ENCODE measurements at regions not wholly inside any gene's neighbourhood (a gene's known extent, or its start where the extent isn't known, plus 50 kb on each side); places are given as distances from the start of the nearest gene placed in this dataset.

DNA sequence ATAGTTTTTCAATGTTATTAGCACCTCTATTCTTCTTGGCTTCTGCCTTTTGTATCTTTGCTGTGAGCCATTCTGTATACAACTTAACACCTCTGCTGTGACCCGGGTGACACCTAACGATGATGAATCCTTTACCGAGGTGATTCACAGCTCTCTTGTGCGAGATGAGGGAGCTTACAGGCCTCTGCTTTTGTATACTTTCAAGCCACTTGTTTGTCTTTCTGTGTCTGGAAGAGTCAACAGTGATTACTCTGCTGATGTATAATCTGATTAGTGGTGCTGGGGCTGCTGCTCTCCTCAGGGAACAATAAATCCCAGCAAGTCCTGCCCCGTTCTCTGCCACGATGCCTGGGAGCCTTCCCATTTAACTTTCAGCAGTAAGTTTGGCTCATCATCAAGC lies 442.9 kb upstream of the SGCD start:
- CTCF ChIA-PET: no interaction called here
- H4K20me1 ChIP-seq (replicated peaks; ENCODE audit: control insufficient read depth, extremely low read depth, insufficient read depth, low read length): no peaks in the 10 kb centered on the region
- DNase-seq (ENCODE audit: low read depth, low spot score): no peak
- H3K9me1 ChIP-seq (replicated peaks; ENCODE audit: control insufficient read depth, extremely low read depth, insufficient read depth, low read length): no peaks in the 10 kb centered on the region
- no peaks in the 10 kb centered on the region for H3K36me3 ChIP-seq (ENCODE audit: control insufficient read depth in 2 of 2, extremely low read depth in 1 of 2, insufficient read depth in 2 of 2, low read length in 2 of 2)
- dilution Hi-C loops (cut with MboI; ENCODE audit: extremely low pct_ligation_motif_present, low sequenced_read_pairs) (no loop called here), intact Hi-C loops (cut with micrococcal nuclease) (no loop called here)
- POLR2A ChIA-PET: no interaction called here
- H2AFZ ChIP-seq (ENCODE audit: low read depth, low read length): no peak overlapping the region
- TF ChIP-seq FOS (IDR thresholded peaks at IDR 0.05; ENCODE audit: borderline replicate concordance, insufficient read depth, low read length): no peak
- TF ChIP-seq, protein P1, sequence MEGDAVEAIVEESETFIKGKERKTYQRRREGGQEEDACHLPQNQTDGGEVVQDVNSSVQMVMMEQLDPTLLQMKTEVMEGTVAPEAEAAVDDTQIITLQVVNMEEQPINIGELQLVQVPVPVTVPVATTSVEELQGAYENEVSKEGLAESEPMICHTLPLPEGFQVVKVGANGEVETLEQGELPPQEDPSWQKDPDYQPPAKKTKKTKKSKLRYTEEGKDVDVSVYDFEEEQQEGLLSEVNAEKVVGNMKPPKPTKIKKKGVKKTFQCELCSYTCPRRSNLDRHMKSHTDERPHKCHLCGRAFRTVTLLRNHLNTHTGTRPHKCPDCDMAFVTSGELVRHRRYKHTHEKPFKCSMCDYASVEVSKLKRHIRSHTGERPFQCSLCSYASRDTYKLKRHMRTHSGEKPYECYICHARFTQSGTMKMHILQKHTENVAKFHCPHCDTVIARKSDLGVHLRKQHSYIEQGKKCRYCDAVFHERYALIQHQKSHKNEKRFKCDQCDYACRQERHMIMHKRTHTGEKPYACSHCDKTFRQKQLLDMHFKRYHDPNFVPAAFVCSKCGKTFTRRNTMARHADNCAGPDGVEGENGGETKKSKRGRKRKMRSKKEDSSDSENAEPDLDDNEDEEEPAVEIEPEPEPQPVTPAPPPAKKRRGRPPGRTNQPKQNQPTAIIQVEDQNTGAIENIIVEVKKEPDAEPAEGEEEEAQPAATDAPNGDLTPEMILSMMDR (IDR thresholded peaks at IDR 0.05; ENCODE audit: extremely low read depth in 1 of 2, insufficient read depth in 1 of 2, low read depth in 1 of 2, low read length in 2 of 2): no peak
- H3K27me3 ChIP-seq (ENCODE audit: control insufficient read depth in 2 of 2, insufficient read depth in 2 of 2, low read length in 2 of 2): no peaks in the 10 kb centered on the region
- H3K4me3 ChIP-seq (replicated peaks in 1 of 3; ENCODE audit: insufficient read depth in 1 of 3, low read depth in 1 of 3, low read length in 3 of 3): no peak overlapping the region
- no peak overlapping the region for H3K9ac ChIP-seq (replicated peaks; ENCODE audit: extremely low read depth, insufficient read depth, low read length)
- H3K4me2 ChIP-seq (ENCODE audit: insufficient read depth, low read length): no peak overlapping the region
- H3K79me2 ChIP-seq (ENCODE audit: control insufficient read depth, insufficient read depth, low read length): no peaks in the 10 kb centered on the region
- BruUV-seq (replicated peaks): no TSS peak
- no peak for FAIRE-seq
- peaks cover 5% of the 10 kb centered on the region for H3K9me3 ChIP-seq (replicated peaks; ENCODE audit: control insufficient read depth, insufficient read depth, low read length)
- H3K27ac ChIP-seq (ENCODE audit: insufficient read depth, low read depth, low read length): no peak overlapping the region
- H3K4me1 ChIP-seq (ENCODE audit: control insufficient read depth, extremely low read depth, insufficient read depth, low read length): no peaks in the 10 kb centered on the region

DNA sequence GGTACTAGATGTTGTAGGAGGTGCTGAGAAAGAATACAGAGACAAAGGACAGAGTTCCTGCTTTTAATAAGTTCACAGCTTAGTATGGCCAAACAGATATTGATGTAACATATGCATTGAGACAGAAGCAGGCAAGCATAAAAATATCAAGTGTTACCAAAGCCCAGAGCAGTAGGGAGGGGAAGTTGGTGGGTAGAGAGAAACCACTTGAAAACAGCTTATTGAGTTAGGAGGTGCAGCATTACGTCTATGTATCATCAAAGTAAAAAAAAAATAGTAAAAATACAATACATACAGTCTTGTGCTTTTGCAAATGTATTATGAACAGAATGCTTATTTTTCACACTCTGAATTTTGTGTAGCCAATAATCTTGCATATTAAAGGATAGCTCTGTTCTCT lies 441.8 kb upstream of the SGCD start:
- intact Hi-C loops (cut with micrococcal nuclease) (no loop called here), dilution Hi-C loops (cut with MboI; ENCODE audit: extremely low pct_ligation_motif_present, low sequenced_read_pairs) (no loop called here)
- no peak for TF ChIP-seq GATA2 (IDR thresholded peaks at IDR 0.05; ENCODE audit: insufficient read depth, insufficient read length, low read depth, low read length)
- TF ChIP-seq POLR2AphosphoS5 (IDR thresholded peaks at IDR 0.05; ENCODE audit: insufficient read depth, low read depth, low read length): no peak
- TF ChIP-seq, protein P1 (IDR thresholded peaks at IDR 0.05; ENCODE audit: extremely low read depth in 1 of 2, insufficient read depth in 1 of 2, low read depth in 1 of 2, low read length in 2 of 2): no peak
- TF ChIP-seq MYC (IDR thresholded peaks at IDR 0.05; ENCODE audit: low read depth, low read length): no peak
- no peak for TF ChIP-seq JUN (IDR thresholded peaks at IDR 0.05; ENCODE audit: borderline replicate concordance, insufficient read depth, insufficient read length, low read depth)
- TF ChIP-seq, protein P2, sequence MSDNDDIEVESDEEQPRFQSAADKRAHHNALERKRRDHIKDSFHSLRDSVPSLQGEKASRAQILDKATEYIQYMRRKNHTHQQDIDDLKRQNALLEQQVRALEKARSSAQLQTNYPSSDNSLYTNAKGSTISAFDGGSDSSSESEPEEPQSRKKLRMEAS (IDR thresholded peaks at IDR 0.05; ENCODE audit: insufficient read depth, insufficient read length): no peak
- TF ChIP-seq EZH2 (IDR thresholded peaks at IDR 0.05; ENCODE audit: borderline replicate concordance, low read depth, low read length, severe bottlenecking): no peak
- no peak for TF ChIP-seq FOS (IDR thresholded peaks at IDR 0.05; ENCODE audit: borderline replicate concordance, insufficient read depth, low read length)
- TF ChIP-seq POLR2A (IDR thresholded peaks at IDR 0.05; ENCODE audit: low read depth, low read length): no peak

More for the DNA sequence above, 441.8 kb upstream of the SGCD start:
- Histone ChIP-seq H4K20me1 (replicated peaks; ENCODE audit: control insufficient read depth, extremely low read depth, insufficient read depth, low read length) (no peaks in the 10 kb centered on the region), H3K9me1 (replicated peaks; ENCODE audit: control insufficient read depth, extremely low read depth, insufficient read depth, low read length) (no peaks in the 10 kb centered on the region), H3K9me3 (replicated peaks; ENCODE audit: control insufficient read depth, insufficient read depth, low read length) (peaks cover 7% of the 10 kb centered on the region), H3K36me3 (ENCODE audit: control insufficient read depth in 2 of 2, extremely low read depth in 1 of 2, insufficient read depth in 2 of 2, low read length in 2 of 2) (no peaks in the 10 kb centered on the region), H3K27ac (ENCODE audit: insufficient read depth, low read depth, low read length) (no peak overlapping the region), H2AFZ (ENCODE audit: low read depth, low read length) (no peak overlapping the region), H3K79me2 (ENCODE audit: control insufficient read depth, insufficient read depth, low read length) (no peaks in the 10 kb centered on the region), H3K4me3 (replicated peaks in 1 of 3; ENCODE audit: insufficient read depth in 1 of 3, low read depth in 1 of 3, low read length in 3 of 3) (no peak overlapping the region), H3K4me1 (ENCODE audit: control insufficient read depth, extremely low read depth, insufficient read depth, low read length) (no peaks in the 10 kb centered on the region), H3K9ac (replicated peaks; ENCODE audit: extremely low read depth, insufficient read depth, low read length) (no peak overlapping the region), H3K4me2 (ENCODE audit: insufficient read depth, low read length) (no peak overlapping the region), H3K27me3 (ENCODE audit: control insufficient read depth in 2 of 2, insufficient read depth in 2 of 2, low read length in 2 of 2) (no peaks in the 10 kb centered on the region)
- BruUV-seq (replicated peaks): no TSS peak
- ChIA-PET CTCF (no interaction called here), POLR2A (no interaction called here)
- FAIRE-seq (no peak), DNase-seq (ENCODE audit: low read depth, low spot score) (no peak)

Measured in endothelial cell of umbilical vein (primary cell).